Astrocyte of the spinal cord (primary cell): ENCODE measurements at regions not wholly inside any gene's neighbourhood (a gene's known extent, or its start where the extent isn't known, plus 50 kb on each side); places are given as distances from the start of the nearest gene placed in this dataset.

Source experiments
- DNase-seq: peaks from one replicate; pipeline ENCODE4 v3.0.0; 2011; ENCODE audit warnings: low read depth, low spot score
- H3K4me3 ChIP-seq: 2 replicates; pipeline ENCODE4 v1.5.1; 2011; ENCODE audit warnings: low read depth, mild to moderate bottlenecking, low read length, moderate library complexity
- CTCF ChIP-seq: IDR thresholded peaks from 2 replicates; pipeline ENCODE4 v1.5.1; 2012; ENCODE audit warnings: low read depth, mild to moderate bottlenecking, low read length, inconsistent platforms
- in situ Hi-C: cut with HindIII; loops from 2 replicates; pipeline ENCODE4 v1.10.0; 2017; ENCODE audit warnings: low sequenced_read_pairs

- no peak overlapping the region for H3K4me3 ChIP-seq
- no peak for DNase-seq
- no peak for TF ChIP-seq CTCF
- in situ Hi-C loops = no loop called here
Observed at GRCh38 chr4:110733901-110734300, 111.0 kb upstream of the PITX2 start.

GRCh38 chr4:110735686-110736085 is 112.8 kb upstream of the PITX2 start:
- in situ Hi-C loops = no loop called here
- no peak overlapping the region for H3K4me3 ChIP-seq
- DNase-seq = no peak
- no peak for TF ChIP-seq CTCF

GRCh38 chr4:110737931-110738330 is 115.1 kb upstream of the PITX2 start:
- no peak for TF ChIP-seq CTCF
- no peak for DNase-seq
- H3K4me3 ChIP-seq = no peak overlapping the region
- in situ Hi-C loops = no loop called here

- no peak for TF ChIP-seq CTCF
- DNase-seq = peak; percentile 23
- no peak overlapping the region for H3K4me3 ChIP-seq
- in situ Hi-C loops = no loop called here
Observed at GRCh38 chr4:110742143-110742542, 119.3 kb upstream of the PITX2 start.

- no peak for TF ChIP-seq CTCF
- no peak overlapping the region for H3K4me3 ChIP-seq
- in situ Hi-C loops = no loop called here
- no peak for DNase-seq
Observed at GRCh38 chr4:110748071-110748470, 125.2 kb upstream of the PITX2 start.

GRCh38 chr4:110751183-110751582 is 128.3 kb upstream of the PITX2 start:
- no peak for TF ChIP-seq CTCF
- in situ Hi-C loops = no loop called here
- no peak overlapping the region for H3K4me3 ChIP-seq
- no peak for DNase-seq

GRCh38 chr4:110751986-110752385 is 129.1 kb upstream of the PITX2 start:
- H3K4me3 ChIP-seq = no peak overlapping the region
- in situ Hi-C loops = no loop called here
- no peak for TF ChIP-seq CTCF
- no peak for DNase-seq
